HCEC 1CT (cell line): ENCODE measurements at regions not wholly inside any gene's neighbourhood (a gene's known extent, or its start where the extent isn't known, plus 50 kb on each side); places are given as distances from the start of the nearest gene placed in this dataset.

Source experiments
- DNase-seq: peaks from one replicate; pipeline ENCODE4 v3.0.0-alpha.2; 2017

DNA sequence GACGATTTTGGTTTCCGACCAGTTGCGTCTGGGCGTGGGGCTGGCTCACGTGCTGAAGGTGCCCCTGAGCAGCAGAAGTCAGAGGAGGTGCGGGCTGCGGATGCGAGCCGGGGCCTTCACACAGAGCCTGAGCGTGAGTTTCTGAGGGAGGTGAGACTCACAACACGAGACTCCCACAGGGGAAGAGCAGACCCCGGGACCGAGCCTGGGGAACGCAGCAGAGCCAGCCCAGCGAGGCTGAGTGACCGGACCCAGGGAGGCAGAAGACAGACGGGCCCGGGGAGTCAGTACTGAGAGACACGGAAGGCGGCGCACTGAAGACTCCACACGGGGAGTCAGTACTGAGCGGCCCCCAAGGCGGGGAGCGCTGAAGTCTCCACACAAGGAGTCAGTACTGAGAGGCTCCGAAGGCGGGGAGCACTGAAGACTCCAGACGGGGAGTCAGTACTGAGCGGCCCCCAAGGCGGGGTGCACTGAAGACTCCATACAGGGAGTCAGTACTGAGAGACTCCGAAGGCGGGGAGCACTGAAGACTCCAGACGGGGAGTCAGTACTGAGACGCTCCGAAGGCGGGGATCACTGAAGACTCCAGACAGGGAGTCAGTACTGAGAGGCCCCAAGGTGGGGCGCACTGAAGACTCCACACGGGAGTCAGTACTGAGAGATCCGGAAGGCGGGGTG, 77.8 kb downstream of the DLL1 start:
- no peak for DNase-seq

- DNase-seq, result no peak
Observed at GRCh38 chr6:170212051-170212756, 78.7 kb downstream of the DLL1 start.

DNA sequence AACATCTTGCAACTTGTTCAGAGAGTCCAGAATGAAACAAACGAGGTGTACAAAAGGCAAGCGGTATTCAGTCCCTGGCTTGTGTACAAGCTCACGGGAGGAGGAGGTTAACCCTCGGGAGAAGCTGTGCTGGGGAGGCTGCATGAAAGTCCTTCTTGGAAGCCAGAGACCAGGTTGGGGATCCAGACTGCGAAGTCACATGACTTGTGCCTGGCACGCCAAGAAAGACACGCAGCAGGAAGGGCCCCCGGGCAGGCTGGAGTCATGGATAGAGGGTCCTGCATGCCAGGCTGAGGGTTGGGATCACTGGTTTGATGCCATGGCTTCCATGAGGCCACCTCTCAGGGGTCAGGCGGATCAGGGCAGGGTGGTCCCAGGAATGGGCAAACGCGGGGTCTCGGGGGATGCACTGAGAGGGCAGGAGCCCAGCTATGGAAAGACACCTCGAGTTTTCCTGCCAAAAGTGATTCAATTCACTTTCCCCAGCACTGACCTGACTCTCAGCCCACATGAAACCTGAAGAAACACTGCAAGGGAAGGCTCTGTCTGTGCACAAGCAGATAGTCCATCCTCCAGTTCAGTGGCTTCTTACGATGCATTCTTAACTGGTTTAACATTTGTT, 79.4 kb downstream of the DLL1 start:
- DNase-seq, result no peak

DNA sequence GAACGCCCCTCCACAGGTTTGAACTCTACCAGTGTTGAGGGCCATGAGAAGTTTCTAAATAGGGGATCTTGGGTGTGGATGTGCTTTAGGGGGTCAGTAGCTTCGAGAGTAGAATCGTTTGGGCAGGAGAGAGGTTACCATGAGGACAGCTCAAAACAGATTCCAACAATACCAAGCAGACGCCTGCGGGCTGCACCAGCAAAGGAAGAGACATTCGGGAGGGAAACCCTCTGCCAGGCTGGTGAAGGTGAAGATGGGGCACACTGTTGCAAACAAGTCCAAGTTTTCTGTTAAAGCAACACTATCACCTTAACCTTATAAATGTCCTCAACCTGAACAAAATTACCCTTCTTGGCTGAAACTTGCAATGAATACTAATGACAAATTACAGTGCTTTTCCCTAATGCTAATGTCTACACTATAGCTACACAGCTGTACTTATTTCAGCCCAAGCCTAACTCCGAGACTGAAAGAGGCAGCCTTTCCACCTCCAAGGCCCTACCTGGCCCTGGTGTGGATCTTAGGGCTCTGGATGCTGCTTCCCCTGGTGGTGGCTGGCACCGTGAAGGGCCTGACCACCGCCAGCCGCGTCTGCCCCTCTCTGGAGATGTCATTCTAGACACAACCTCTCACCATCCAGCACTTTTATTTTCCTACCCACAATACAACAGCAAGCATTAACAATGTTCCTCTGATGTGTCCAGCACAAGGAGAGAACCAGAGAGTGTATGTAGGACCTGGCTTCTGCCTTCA, 80.1 kb downstream of the DLL1 start:
- DNase-seq, result no peak

GRCh38 chr6:170210026-170210390, 80.9 kb downstream of the DLL1 start:
- DNase-seq, result no peak

DNA sequence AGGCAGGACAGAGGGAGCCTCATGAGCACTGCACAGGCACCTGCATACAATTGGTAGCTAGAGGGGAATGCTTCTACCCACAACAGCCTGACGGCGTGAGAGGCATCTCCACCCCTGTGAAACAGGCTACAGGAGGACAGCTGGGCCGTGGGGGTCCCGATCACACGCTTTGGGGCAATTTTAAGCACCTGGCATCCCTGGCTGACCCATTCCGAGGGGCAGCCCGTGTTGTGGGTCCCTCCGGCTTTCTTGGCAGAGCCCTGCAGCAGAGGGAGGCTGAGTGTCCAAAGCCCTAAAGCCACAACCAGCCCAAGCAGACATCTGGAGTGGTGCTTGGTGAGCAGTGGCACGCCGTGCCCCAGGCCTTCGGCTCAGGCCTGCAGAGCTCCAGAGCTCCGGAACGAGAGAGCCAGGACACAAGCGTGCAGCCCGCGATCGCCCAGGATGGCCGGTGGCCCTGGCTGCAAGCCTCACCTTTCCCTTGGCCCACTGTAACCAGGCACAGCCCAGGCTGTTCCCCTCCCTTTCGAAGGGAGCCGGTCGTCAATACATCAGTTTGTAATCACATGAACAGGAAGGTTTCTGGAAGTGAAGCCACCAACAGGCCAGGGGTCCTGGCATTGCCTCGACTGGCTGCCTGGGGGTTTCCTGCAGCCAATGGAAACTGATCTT, 81.4 kb downstream of the DLL1 start:
- no peak for DNase-seq

DNA sequence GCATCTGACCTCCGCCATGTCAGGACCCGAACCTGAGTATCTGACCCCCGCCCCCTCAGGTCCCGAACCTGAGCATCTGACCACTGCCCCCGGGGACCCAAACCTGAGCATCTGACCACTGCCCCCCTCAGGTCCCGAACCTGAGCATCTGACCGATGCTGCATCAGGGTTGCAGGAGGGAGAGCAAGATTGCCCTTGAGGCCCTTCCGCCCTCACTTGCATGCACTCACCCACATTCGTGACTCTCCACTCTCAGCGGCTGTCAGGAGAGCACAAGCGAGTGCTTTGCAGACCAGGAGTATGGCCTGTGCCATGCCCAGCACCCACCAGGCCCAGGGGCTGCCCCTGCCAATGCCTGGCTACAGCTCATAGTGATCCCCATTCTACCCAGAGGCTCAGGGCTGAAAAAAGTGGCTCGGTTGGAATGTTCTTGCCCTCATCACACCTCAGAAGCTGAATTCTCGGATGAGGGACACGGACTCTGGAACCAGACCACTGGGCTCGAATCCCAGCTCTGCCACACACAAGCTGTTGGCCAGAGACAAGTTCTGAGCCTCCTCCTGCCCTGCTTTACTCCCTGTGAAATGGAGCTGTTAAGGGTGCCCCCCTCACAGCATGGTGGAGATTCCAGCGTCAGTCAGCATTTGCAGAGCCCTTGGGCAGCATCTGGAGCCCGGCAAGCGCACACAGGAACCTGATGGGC, 82.1 kb downstream of the DLL1 start:
- DNase-seq, result no peak

DNA sequence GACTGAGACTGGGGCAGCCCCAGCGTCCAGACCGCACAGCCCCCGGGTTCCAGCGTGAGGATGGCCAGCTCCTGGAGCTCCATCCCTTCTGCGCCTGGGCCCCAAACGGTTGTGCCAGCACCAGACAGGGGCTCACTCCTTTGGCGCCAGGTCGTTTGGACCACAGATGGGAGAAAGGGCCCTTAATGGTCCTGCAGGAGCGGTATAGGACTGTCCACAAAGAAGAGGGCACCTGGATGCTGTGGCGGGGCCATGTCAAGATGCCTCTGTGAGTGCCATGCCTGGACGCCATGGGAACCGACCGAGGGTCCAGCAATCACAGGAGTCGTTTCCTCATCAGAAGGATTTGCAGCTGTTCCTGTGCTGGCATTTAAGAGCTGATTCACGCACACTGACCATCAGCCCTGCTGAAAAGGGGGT, 82.7 kb downstream of the DLL1 start:
- DNase-seq, result no peak

- no peak for DNase-seq
Observed at GRCh38 chr6:170207586-170208181, 83.2 kb downstream of the DLL1 start.

- no peak for DNase-seq
Observed at GRCh38 chr6:170206851-170207431, 83.9 kb downstream of the DLL1 start.

- no peak for DNase-seq
Observed at GRCh38 chr6:170206317-170206621, 84.6 kb downstream of the DLL1 start.

DNA sequence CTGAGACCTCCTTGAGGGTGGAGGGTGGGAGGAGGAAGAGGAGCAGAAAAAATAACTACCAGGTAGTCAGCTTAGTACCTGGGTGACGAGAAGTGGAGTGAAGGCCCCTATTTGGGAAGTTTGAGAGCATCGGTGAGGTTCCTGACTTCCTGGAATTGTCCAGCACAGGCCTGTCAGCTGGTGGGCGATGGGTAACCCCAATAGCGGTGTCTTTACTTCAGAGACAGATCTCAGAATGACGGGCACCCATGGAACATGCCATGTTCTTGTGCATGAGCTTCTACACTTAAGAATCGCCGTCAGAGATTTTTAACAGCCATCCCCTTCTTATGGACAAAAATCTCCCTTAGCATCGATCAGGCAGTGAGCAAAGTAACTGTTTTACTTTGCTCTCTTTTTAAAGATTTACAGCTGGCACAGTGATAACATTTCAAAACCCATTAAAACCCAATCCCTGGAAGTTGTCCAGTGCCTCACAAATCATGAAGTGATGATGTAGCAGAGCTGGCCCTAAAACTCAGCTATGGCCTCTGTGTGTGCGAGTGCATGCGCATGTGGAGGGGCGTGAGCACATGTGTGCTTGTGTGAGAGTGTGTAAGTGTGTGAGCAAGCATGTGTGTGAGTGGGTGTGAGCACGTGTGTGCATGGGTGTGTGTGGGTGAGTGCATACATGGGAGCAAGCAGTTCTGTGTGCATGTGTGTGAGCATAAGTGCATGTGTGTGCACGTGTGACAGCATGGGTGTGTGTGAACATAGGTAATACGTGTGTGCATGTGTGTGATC, 85.2 kb downstream of the DLL1 start:
- DNase-seq, result no peak

DNA sequence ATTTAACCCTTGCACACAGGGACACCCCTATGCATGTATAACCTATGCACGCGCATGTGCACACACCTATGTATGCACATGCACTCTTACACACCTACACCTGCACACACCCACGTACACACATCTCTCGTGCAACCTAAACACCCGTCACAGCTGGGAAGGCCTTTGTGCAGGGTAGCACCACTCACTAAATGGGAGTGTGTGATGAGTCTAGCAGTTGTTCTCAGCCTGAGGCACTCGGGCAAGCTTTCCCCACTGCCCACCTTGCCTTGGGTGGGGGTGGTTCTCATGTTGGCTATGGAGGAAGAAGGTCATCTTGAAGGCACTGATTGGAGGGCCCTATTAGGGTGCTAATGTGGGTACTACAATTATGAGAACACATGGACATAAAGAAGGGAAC, 85.8 kb downstream of the DLL1 start:
- DNase-seq, result no peak

DNA sequence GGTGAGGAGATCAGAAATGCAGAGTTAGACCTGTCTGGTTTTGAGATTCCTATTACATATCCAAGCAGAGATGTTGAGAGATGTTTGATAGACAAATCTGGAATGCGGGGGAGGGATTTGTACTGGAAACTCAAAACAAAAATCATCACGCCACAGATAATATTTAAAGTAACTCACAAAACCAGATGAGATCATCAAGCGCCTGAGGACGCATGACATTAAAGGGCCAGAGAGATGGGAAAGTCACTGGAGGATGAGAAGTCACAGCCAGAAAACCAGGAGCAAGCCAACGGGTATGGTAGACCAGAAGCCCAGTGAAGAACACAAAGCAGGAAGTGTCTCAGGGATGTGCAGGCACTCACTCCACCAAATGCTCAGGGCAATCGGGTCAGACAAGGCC, 87.7 kb downstream of the DLL1 start:
- DNase-seq, result no peak

GRCh38 chr6:170202416-170203135, 88.3 kb downstream of the DLL1 start:
- DNase-seq, result no peak

DNA sequence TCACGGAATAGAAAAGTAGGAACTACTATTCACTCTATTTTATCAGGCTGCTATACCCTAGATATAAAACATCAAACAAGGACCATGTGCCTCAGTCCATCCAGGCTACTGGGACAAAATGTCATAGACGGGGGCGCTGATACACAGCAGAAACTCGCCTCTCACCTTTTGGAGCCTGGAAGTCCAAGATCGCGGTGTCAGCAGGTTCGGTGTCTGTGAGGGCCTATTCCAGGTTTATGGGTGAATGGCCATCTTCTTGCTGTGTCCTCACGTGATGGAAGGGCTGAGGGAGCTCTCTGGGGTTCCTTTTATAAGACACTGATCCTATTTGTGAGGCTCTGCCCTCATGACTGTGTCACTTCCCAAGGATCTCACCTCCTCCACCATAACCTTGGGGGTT, 89.5 kb downstream of the DLL1 start:
- DNase-seq, result no peak

- no peak for DNase-seq
Observed at GRCh38 chr6:170200458-170200891, 90.4 kb downstream of the DLL1 start.

GRCh38 chr6:170199716-170200115, 91.2 kb downstream of the DLL1 start:
- DNase-seq, result no peak

GRCh38 chr6:170198298-170198697, 92.6 kb downstream of the DLL1 start:
- DNase-seq, result no peak

DNA sequence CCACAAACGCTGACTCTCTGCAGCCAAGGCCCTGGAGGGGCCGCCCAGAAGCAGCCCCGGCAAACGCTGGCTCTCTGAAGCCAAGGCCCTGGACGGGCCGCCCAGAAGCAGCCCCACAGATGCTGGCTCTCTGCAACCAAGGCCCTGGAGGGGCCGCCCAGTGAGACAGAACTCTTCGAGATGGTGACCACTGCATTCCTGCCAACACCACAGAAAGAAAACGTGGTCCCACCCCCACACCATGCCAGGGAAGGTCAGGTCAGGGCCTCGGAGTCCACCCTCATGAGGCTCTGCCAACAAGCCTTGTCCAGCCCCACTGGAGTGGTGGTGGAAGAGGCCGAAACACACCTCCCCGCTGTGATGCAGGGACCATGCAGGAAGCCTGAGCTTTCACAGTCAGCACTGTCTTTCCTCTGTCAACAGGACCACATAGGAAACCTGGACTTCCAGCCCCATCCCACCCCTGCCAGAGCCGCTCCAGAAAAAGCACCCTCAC, 97.5 kb downstream of the DLL1 start:
- DNase-seq, result no peak
